Caki2 (cell line): ENCODE measurements at regions not wholly inside any gene's neighbourhood (a gene's known extent, or its start where the extent isn't known, plus 50 kb on each side); places are given as distances from the start of the nearest gene placed in this dataset.
"Not testable (repeated sequence)": the region's sequence is repeated elsewhere in the genome, so short reads cannot be mapped to it uniquely, and the experiment has no call there.

Experiments
- DNase-seq: peaks from one replicate; pipeline ENCODE4 v3.0.0-alpha.2; 2015; ENCODE audit warnings: low read depth
- in situ Hi-C: cut with HindIII; loops from 2 replicates; pipeline ENCODE4 v1.10.0; 2016; ENCODE audit warnings: low sequenced_read_pairs, low pct_unique_long_range_greater_than_20kb, mixed read lengths

GRCh38 chr10:64636461-64636860, 1115.3 kb downstream of the REEP3 start:
- in situ Hi-C loops, result no loop called here
- no peak for DNase-seq

- DNase-seq, result no peak
- in situ Hi-C loops, result no loop called here
Observed at GRCh38 chr10:64637939-64638338, 1116.7 kb downstream of the REEP3 start.

- DNase-seq, result no peak
- in situ Hi-C loops, result no loop called here
Observed at GRCh38 chr10:64648915-64649314, 1127.7 kb downstream of the REEP3 start.

- in situ Hi-C loops, result no loop called here
- DNase-seq, result no peak
Observed at GRCh38 chr10:64658528-64658927, 1137.3 kb downstream of the REEP3 start.

GRCh38 chr10:64659311-64659710, 1138.1 kb downstream of the REEP3 start:
- DNase-seq, result no peak
- in situ Hi-C loops, result no loop called here

GRCh38 chr10:64682043-64682442, 1160.8 kb downstream of the REEP3 start:
- in situ Hi-C loops, result no loop called here
- peak; percentile 31 for DNase-seq

GRCh38 chr10:64690194-64690593, 1169.0 kb downstream of the REEP3 start:
- DNase-seq, result no peak
- in situ Hi-C loops, result no loop called here

- in situ Hi-C loops, result no loop called here
Observed at GRCh38 chr10:64699244-64699643, 1178.0 kb downstream of the REEP3 start.

GRCh38 chr10:64702086-64702485, 1180.9 kb downstream of the REEP3 start:
- in situ Hi-C loops, DNase-seq: not testable (repeated sequence)

More at GRCh38 chr10:64699244-64699643, 1178.0 kb downstream of the REEP3 start:
- no peak for DNase-seq

- no peak for DNase-seq
- in situ Hi-C loops, result no loop called here
Observed at GRCh38 chr10:64708884-64709681, 1187.9 kb downstream of the REEP3 start.

- in situ Hi-C loops, result no loop called here
- peak; percentile 7 for DNase-seq
Observed at GRCh38 chr10:64726466-64726865, 1205.3 kb downstream of the REEP3 start.

GRCh38 chr10:64731016-64731415, 1209.8 kb downstream of the REEP3 start:
- peak; percentile 41 for DNase-seq
- in situ Hi-C loops, result no loop called here

GRCh38 chr10:64732372-64732957, 1211.3 kb downstream of the REEP3 start:
- in situ Hi-C loops, result no loop called here
- DNase-seq, result peak; percentile 10

- DNase-seq, result peak; percentile 51
- in situ Hi-C loops, result no loop called here
Observed at GRCh38 chr10:64733980-64734379, 1212.8 kb downstream of the REEP3 start.

GRCh38 chr10:64738462-64738861, 1217.3 kb downstream of the REEP3 start:
- in situ Hi-C loops, result no loop called here

GRCh38 chr10:64745565-64745964, 1224.4 kb downstream of the REEP3 start:
- in situ Hi-C loops, result no loop called here
- DNase-seq, result no peak

More at GRCh38 chr10:64738462-64738861, 1217.3 kb downstream of the REEP3 start:
- no peak for DNase-seq

- in situ Hi-C loops, result no loop called here
Observed at GRCh38 chr10:64750672-64751071, 1229.5 kb downstream of the REEP3 start.

GRCh38 chr10:64753516-64753915, 1232.3 kb downstream of the REEP3 start:
- in situ Hi-C loops, result no loop called here
- DNase-seq, result no peak

More at GRCh38 chr10:64750672-64751071, 1229.5 kb downstream of the REEP3 start:
- DNase-seq, result no peak

GRCh38 chr10:64760371-64760770, 1239.2 kb downstream of the REEP3 start:
- in situ Hi-C loops, result no loop called here
- DNase-seq, result no peak

GRCh38 chr10:64762861-64763260, 1241.7 kb downstream of the REEP3 start:
- in situ Hi-C loops, result no loop called here
- DNase-seq, result no peak
